ENCODE measurements at regions not wholly inside any gene's neighbourhood (a gene's known extent, or its start where the extent isn't known, plus 50 kb on each side); places are given as distances from the start of the nearest gene placed in this dataset.
"Not testable (repeated sequence)": the region's sequence is repeated elsewhere in the genome, so short reads cannot be mapped to it uniquely, and the experiment has no call there.

- no peak for DNase-seq (ENCODE audit: low read depth in 4 of 4, low spot score in 1 of 4)
These were observed 176.7 kb upstream of the HMHB1 start for GRCh38 chr5:143635146-143635752.

GRCh38 chr5:143634689-143635088 lies 177.3 kb upstream of the HMHB1 start:
- DNase-seq (ENCODE audit: low read depth in 4 of 4, low spot score in 1 of 4): no peak

- DNase-seq (ENCODE audit: low read depth in 4 of 4, low spot score in 1 of 4): no peak
These were observed 181.9 kb upstream of the HMHB1 start for GRCh38 chr5:143629871-143630659.

GRCh38 chr5:143625048-143625447 lies 186.9 kb upstream of the HMHB1 start:
- DNase-seq (ENCODE audit: low read depth in 4 of 4, low spot score in 1 of 4): not testable (repeated sequence)

- no peak for DNase-seq (ENCODE audit: low read depth in 4 of 4, low spot score in 1 of 4)
These were observed 187.5 kb upstream of the HMHB1 start for GRCh38 chr5:143624465-143624864.

GRCh38 chr5:143619040-143619439 lies 192.9 kb upstream of the HMHB1 start:
- no peak for DNase-seq (ENCODE audit: low read depth in 4 of 4, low spot score in 1 of 4)

GRCh38 chr5:143618141-143618540 lies 193.8 kb upstream of the HMHB1 start:
- no peak for DNase-seq (ENCODE audit: low read depth in 4 of 4, low spot score in 1 of 4)

GRCh38 chr5:143614831-143615230 lies 197.1 kb upstream of the HMHB1 start:
- no peak for DNase-seq (ENCODE audit: low read depth in 4 of 4, low spot score in 1 of 4)

GRCh38 chr5:143613329-143613728 lies 198.6 kb upstream of the HMHB1 start:
- DNase-seq (ENCODE audit: low read depth in 4 of 4, low spot score in 1 of 4): no peak

GRCh38 chr5:143610946-143611345 lies 201.0 kb upstream of the HMHB1 start:
- no peak for DNase-seq (ENCODE audit: low read depth in 4 of 4, low spot score in 1 of 4)

- no peak for DNase-seq (ENCODE audit: low read depth in 4 of 4, low spot score in 1 of 4)
These were observed 202.7 kb upstream of the NR3C1 start for GRCh38 chr5:143606043-143606752.

- no peak for DNase-seq (ENCODE audit: low read depth in 4 of 4, low spot score in 1 of 4)
These were observed 202.0 kb upstream of the NR3C1 start for GRCh38 chr5:143605403-143606005.

- DNase-seq (ENCODE audit: low read depth in 4 of 4, low spot score in 1 of 4): no peak
These were observed 198.4 kb upstream of the NR3C1 start for GRCh38 chr5:143601917-143602333.

- DNase-seq (ENCODE audit: low read depth in 4 of 4, low spot score in 1 of 4): no peak
These were observed 197.9 kb upstream of the NR3C1 start for GRCh38 chr5:143601357-143601756.

GRCh38 chr5:143600396-143601075 lies 197.1 kb upstream of the NR3C1 start:
- no peak for DNase-seq (ENCODE audit: low read depth in 4 of 4, low spot score in 1 of 4)

- no peak for DNase-seq (ENCODE audit: low read depth in 4 of 4, low spot score in 1 of 4)
These were observed 196.0 kb upstream of the NR3C1 start for GRCh38 chr5:143599474-143599873.

GRCh38 chr5:143596824-143597223 lies 193.3 kb upstream of the NR3C1 start:
- DNase-seq (ENCODE audit: low read depth in 4 of 4, low spot score in 1 of 4): no peak

GRCh38 chr5:143594902-143595818 lies 191.7 kb upstream of the NR3C1 start:
- no peak for DNase-seq (ENCODE audit: low read depth in 4 of 4, low spot score in 1 of 4)

GRCh38 chr5:143593723-143594122 lies 190.2 kb upstream of the NR3C1 start:
- no peak for DNase-seq (ENCODE audit: low read depth in 4 of 4, low spot score in 1 of 4)

- DNase-seq (ENCODE audit: low read depth in 4 of 4, low spot score in 1 of 4): no peak
These were observed 189.2 kb upstream of the NR3C1 start for GRCh38 chr5:143592648-143593047.
